ENCODE measurements at regions not wholly inside any gene's neighbourhood (a gene's known extent, or its start where the extent isn't known, plus 50 kb on each side); places are given as distances from the start of the nearest gene placed in this dataset.
"Not testable (repeated sequence)": the region's sequence is repeated elsewhere in the genome, so short reads cannot be mapped to it uniquely, and the experiment has no call there.

GRCh38 chr18:4691836-4692235 lies 236.7 kb upstream of the DLGAP1 start:
- no peak for TF ChIP-seq POLR2A (IDR thresholded peaks at IDR 0.05)
- TF ChIP-seq CTCF (IDR thresholded peaks at IDR 0.05) = no peak
- Histone ChIP-seq H3K4me3 (no peak overlapping the region), H3K9me3 (peaks cover 0 to 22% (median 6%) of the 10 kb centered on the region in 12 donors), H3K27me3 (no peaks in the 10 kb centered on the region), H3K36me3 (no peaks in the 10 kb centered on the region), H3K4me1 (no peaks in the 10 kb centered on the region), H3K27ac (no peak overlapping the region)
- no peak for DNase-seq
- 88 to 90% (median 88%) methylated on average over 17 of the region's 17 CpGs for WGBS, 4 donors
- intact Hi-C loops (cut with DNase I) = no loop called here
- ATAC-seq = no peak

GRCh38 chr18:4678685-4679084 lies 223.6 kb upstream of the DLGAP1 start:
- H3K27me3 ChIP-seq; H3K4me1 ChIP-seq; intact Hi-C loops (cut with DNase I); H3K27ac ChIP-seq; H3K4me3 ChIP-seq; H3K36me3 ChIP-seq; ATAC-seq; DNase-seq: not testable (repeated sequence)
- WGBS, 4 donors = 68 to 83% (median 79%) methylated on average over 3 to 5 of the region's 5 CpGs
- H3K9me3 ChIP-seq = peaks cover 0 to 14% (median 0%) of the 10 kb centered on the region in 12 donors

DNA sequence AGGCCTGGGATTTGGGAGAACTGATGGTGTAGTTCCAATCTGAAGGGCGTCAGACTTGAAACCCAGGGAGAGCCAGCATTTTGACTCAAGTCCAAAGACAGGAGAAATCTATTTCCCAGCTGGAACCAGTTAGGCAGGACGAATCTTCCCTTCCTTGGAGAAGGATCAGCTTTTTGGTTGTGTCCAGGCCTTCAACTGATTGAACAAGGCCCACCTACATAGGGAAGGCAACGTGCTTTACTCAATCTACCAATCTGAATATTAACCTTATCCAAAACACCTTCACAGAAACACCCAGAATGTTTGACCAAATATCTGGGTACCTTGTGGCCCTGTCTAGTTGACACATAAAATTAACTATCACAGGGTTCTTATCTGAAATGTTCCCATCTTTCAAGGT lies 221.9 kb upstream of the DLGAP1 start:
- intact Hi-C loops (cut with DNase I) = no loop called here
- Histone ChIP-seq H3K27ac (no peak overlapping the region), H3K27me3 (no peaks in the 10 kb centered on the region), H3K36me3 (no peaks in the 10 kb centered on the region), H3K4me3 (no peak overlapping the region), H3K9me3 (peaks cover 0 to 15% (median 0%) of the 10 kb centered on the region in 12 donors), H3K4me1 (no peaks in the 10 kb centered on the region)
- no peak for TF ChIP-seq CTCF (IDR thresholded peaks at IDR 0.05)
- TF ChIP-seq POLR2A (IDR thresholded peaks at IDR 0.05) = no peak
- DNase-seq = no peak
- WGBS, 4 donors = 52 to 66% (median 56%) methylated on average over 3 of the region's 3 CpGs
- no peak for ATAC-seq

DNA sequence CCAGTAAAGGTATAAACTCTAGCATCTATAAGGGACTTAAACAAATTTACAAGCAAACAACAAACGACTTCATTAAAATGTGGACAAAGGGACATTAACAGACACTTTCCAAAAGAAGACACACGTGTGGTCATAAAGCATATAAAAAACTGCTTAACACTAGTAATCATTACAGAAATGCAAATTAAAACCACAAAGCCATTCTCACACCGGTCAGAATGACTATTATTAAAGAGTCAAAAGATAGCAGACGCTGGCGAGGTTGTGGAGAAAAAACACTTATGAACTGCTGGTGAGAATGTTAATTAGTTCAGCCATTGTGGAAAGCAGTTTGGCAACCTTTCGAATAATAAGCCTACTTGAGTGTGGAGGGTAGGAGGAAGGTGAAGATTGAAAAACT lies 217.1 kb upstream of the DLGAP1 start:
- H3K27ac ChIP-seq = no peak overlapping the region

More for the DNA sequence above, 217.1 kb upstream of the DLGAP1 start:
- H3K4me3 ChIP-seq = no peak overlapping the region
- ATAC-seq (no peak), DNase-seq (no peak)
- H3K36me3 ChIP-seq = no peaks in the 10 kb centered on the region
- peaks cover 0 to 49% (median 25%) of the 10 kb centered on the region in 12 donors for H3K9me3 ChIP-seq
- intact Hi-C loops (cut with DNase I) = no loop called here
- no peaks in the 10 kb centered on the region for H3K4me1 ChIP-seq
- no peaks in the 10 kb centered on the region for H3K27me3 ChIP-seq
- TF ChIP-seq POLR2A (IDR thresholded peaks at IDR 0.05) (no peak), CTCF (IDR thresholded peaks at IDR 0.05) (no peak)
- 77 to 83% (median 80%) methylated on average over 6 of the region's 6 CpGs for WGBS, 4 donors
